WTC11 (cell line): ENCODE measurements at regions not wholly inside any gene's neighbourhood (a gene's known extent, or its start where the extent isn't known, plus 50 kb on each side); places are given as distances from the start of the nearest gene placed in this dataset.

Experiments used
- ATAC-seq: fragments of 200-7000 bp; cut with Tn5 transposase; 2 replicates; pipeline ENCODE4 v1.10.0; 2021; ENCODE audit warnings: mild to moderate bottlenecking, moderate library complexity
- CTCF ChIA-PET: fragments of 300-600 bp; sonication (Branson Sonifier 250); formaldehyde crosslinking; loops from one replicate; lab custom pipeline; 2021; ENCODE audit warnings: antibody characterized with exemption; lab: Charles Lee
- POLR2A ChIA-PET: fragments of 350-600 bp; sonication (Branson Sonifier 250); formaldehyde crosslinking; loops from one replicate; lab custom pipeline; 2021; ENCODE audit warnings: antibody characterized with exemption; lab: Charles Lee
- DNase-seq: peaks from one replicate; pipeline ENCODE4 v3.0.0; 2021; ENCODE audit warnings: low spot score
- H3K27ac Mint-ChIP-seq: 2 replicates; pipeline ENCODE4 v1.8.0; 2021; ENCODE audit warnings: mixed read lengths
- H3K27me3 Mint-ChIP-seq: 2 replicates; pipeline ENCODE4 v1.8.0; 2021; ENCODE audit warnings: low read depth, mild to moderate bottlenecking, moderate library complexity, mixed read lengths
- H3K36me3 Mint-ChIP-seq: 2 replicates; pipeline ENCODE4 v1.8.0; 2021; ENCODE audit warnings: mixed read lengths
- H3K4me1 Mint-ChIP-seq: 2 replicates; pipeline ENCODE4 v1.8.0; 2022; ENCODE audit warnings: mixed read lengths
- H3K4me3 Mint-ChIP-seq: 2 replicates; pipeline ENCODE4 v1.8.0; 2021; ENCODE audit warnings: mild to moderate bottlenecking, moderate library complexity, mixed read lengths
- H3K9me3 Mint-ChIP-seq: 2 replicates; pipeline ENCODE4 v1.8.0; 2021; ENCODE audit warnings: mixed read lengths
- AFF4 ChIP-seq: sonication (generic); formaldehyde crosslinking; IDR thresholded peaks from 2 replicates; pipeline ENCODE4 v1.8.1; 2023; ENCODE audit warnings: mild to moderate bottlenecking, missing genetic modification reagents, borderline replicate concordance
- E2F1 ChIP-seq: sonication (generic); formaldehyde crosslinking; IDR thresholded peaks from 2 replicates; pipeline ENCODE4 v1.8.0; 2022; ENCODE audit warnings: mild to moderate bottlenecking, missing genetic modification reagents
- EMX1 ChIP-seq: fragments of 250-450 bp; sonication (Bioruptor Pico); IDR thresholded peaks from 2 replicates; pipeline ENCODE4 v1.8.0; 2021; ENCODE audit warnings: mild to moderate bottlenecking
- ETV6 ChIP-seq: sonication (generic); formaldehyde crosslinking; IDR thresholded peaks from 2 replicates; pipeline ENCODE4 v1.8.1; 2022; ENCODE audit warnings: mild to moderate bottlenecking, missing genetic modification reagents
- FOXP4 ChIP-seq: sonication (generic); formaldehyde crosslinking; IDR thresholded peaks from 2 replicates; pipeline ENCODE4 v1.8.0; 2022; ENCODE audit warnings: mild to moderate bottlenecking, missing genetic modification reagents
- MXD4 ChIP-seq: fragments of 250-450 bp; sonication (Bioruptor Pico); IDR thresholded peaks from 2 replicates; pipeline ENCODE4 v1.8.0; 2021; ENCODE audit warnings: mild to moderate bottlenecking, moderate library complexity, borderline replicate concordance
- NR2C2 ChIP-seq: sonication (generic); formaldehyde crosslinking; IDR thresholded peaks from 2 replicates; pipeline ENCODE4 v1.8.0; 2022; ENCODE audit warnings: mild to moderate bottlenecking, missing genetic modification reagents
- OVOL2 ChIP-seq: fragments of 250-450 bp; sonication (Bioruptor Pico); IDR thresholded peaks from 2 replicates; pipeline ENCODE4 v1.9.0; 2021; ENCODE audit warnings: mild to moderate bottlenecking, borderline replicate concordance
- TEAD1 ChIP-seq: sonication (generic); formaldehyde crosslinking; IDR thresholded peaks from 2 replicates; pipeline ENCODE4 v1.8.0; 2022; ENCODE audit warnings: mild to moderate bottlenecking, missing genetic modification reagents
- TP53 ChIP-seq: sonication (generic); formaldehyde crosslinking; IDR thresholded peaks from 2 replicates; pipeline ENCODE4 v1.8.1; 2023; ENCODE audit warnings: mild to moderate bottlenecking, missing genetic modification reagents
- USF1 ChIP-seq: sonication (generic); formaldehyde crosslinking; IDR thresholded peaks from 2 replicates; pipeline ENCODE4 v1.8.0; 2022; ENCODE audit warnings: mild to moderate bottlenecking, missing genetic modification reagents
- ZNF121 ChIP-seq: sonication (generic); formaldehyde crosslinking; IDR thresholded peaks from 2 replicates; pipeline ENCODE4 v1.8.0; 2023; ENCODE audit warnings: missing genetic modification reagents
- ZNF138 ChIP-seq: sonication (generic); formaldehyde crosslinking; conservative IDR thresholded peaks from 2 replicates; pipeline ENCODE4 v1.8.1; 2022; ENCODE audit warnings: mild to moderate bottlenecking, moderate library complexity, missing genetic modification reagents
- ZNF317 ChIP-seq: sonication (generic); formaldehyde crosslinking; IDR thresholded peaks from 2 replicates; pipeline ENCODE4 v1.8.1; 2023; ENCODE audit warnings: low read depth, mild to moderate bottlenecking, moderate library complexity, missing genetic modification reagents, borderline replicate concordance
- ZNF396 ChIP-seq: fragments of 250-450 bp; sonication (Bioruptor Pico); IDR thresholded peaks from 2 replicates; pipeline ENCODE4 v1.8.0; 2021; ENCODE audit warnings: mild to moderate bottlenecking, moderate library complexity, borderline replicate concordance
- TF ChIP-seq, protein P1 (sequence below): sonication (generic); formaldehyde crosslinking; conservative IDR thresholded peaks from 2 replicates; pipeline ENCODE4 v1.8.1; 2022; ENCODE audit warnings: mild to moderate bottlenecking, missing genetic modification reagents
- TF ChIP-seq, protein P2 (sequence below): fragments of 250-450 bp; sonication (Bioruptor Pico); IDR thresholded peaks from 2 replicates; pipeline ENCODE4 v1.9.0; 2021; ENCODE audit warnings: mild to moderate bottlenecking, borderline replicate concordance
- TF ChIP-seq, protein P3 (sequence below): fragments of 250-450 bp; sonication (Bioruptor Pico); IDR thresholded peaks from 2 replicates; pipeline ENCODE4 v1.8.0; 2021; ENCODE audit warnings: mild to moderate bottlenecking
- TF ChIP-seq, protein P4 (sequence below): sonication (generic); formaldehyde crosslinking; IDR thresholded peaks from 2 replicates; pipeline ENCODE4 v1.8.0; 2023; ENCODE audit warnings: mild to moderate bottlenecking, missing genetic modification reagents

GRCh38 chr5:106673941-106674340 is 996.8 kb downstream of the EFNA5 start:
- no peaks in the 10 kb centered on the region for H3K36me3 Mint-ChIP-seq
- ChIA-PET POLR2A (no interaction called here), CTCF (no interaction called here)
- no peaks in the 10 kb centered on the region for H3K27me3 Mint-ChIP-seq
- no peak for TF ChIP-seq ZNF317 (CRISPR knock-in tag)
- TF ChIP-seq, protein P1, sequence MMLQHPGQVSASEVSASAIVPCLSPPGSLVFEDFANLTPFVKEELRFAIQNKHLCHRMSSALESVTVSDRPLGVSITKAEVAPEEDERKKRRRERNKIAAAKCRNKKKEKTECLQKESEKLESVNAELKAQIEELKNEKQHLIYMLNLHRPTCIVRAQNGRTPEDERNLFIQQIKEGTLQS (CRISPR knock-in tag), result no peak
- no peak for TF ChIP-seq ZNF121 (CRISPR knock-in tag)
- TF ChIP-seq, protein P2, sequence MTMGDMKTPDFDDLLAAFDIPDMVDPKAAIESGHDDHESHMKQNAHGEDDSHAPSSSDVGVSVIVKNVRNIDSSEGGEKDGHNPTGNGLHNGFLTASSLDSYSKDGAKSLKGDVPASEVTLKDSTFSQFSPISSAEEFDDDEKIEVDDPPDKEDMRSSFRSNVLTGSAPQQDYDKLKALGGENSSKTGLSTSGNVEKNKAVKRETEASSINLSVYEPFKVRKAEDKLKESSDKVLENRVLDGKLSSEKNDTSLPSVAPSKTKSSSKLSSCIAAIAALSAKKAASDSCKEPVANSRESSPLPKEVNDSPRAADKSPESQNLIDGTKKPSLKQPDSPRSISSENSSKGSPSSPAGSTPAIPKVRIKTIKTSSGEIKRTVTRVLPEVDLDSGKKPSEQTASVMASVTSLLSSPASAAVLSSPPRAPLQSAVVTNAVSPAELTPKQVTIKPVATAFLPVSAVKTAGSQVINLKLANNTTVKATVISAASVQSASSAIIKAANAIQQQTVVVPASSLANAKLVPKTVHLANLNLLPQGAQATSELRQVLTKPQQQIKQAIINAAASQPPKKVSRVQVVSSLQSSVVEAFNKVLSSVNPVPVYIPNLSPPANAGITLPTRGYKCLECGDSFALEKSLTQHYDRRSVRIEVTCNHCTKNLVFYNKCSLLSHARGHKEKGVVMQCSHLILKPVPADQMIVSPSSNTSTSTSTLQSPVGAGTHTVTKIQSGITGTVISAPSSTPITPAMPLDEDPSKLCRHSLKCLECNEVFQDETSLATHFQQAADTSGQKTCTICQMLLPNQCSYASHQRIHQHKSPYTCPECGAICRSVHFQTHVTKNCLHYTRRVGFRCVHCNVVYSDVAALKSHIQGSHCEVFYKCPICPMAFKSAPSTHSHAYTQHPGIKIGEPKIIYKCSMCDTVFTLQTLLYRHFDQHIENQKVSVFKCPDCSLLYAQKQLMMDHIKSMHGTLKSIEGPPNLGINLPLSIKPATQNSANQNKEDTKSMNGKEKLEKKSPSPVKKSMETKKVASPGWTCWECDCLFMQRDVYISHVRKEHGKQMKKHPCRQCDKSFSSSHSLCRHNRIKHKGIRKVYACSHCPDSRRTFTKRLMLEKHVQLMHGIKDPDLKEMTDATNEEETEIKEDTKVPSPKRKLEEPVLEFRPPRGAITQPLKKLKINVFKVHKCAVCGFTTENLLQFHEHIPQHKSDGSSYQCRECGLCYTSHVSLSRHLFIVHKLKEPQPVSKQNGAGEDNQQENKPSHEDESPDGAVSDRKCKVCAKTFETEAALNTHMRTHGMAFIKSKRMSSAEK (CRISPR knock-in tag), result no peak
- no peak for TF ChIP-seq ZNF396 (CRISPR knock-in tag)
- TF ChIP-seq ZNF138 (CRISPR knock-in tag), result no peak
- TF ChIP-seq E2F1, result no peak
- no peak for TF ChIP-seq TEAD1 (CRISPR knock-in tag)
- TF ChIP-seq, protein P3, sequence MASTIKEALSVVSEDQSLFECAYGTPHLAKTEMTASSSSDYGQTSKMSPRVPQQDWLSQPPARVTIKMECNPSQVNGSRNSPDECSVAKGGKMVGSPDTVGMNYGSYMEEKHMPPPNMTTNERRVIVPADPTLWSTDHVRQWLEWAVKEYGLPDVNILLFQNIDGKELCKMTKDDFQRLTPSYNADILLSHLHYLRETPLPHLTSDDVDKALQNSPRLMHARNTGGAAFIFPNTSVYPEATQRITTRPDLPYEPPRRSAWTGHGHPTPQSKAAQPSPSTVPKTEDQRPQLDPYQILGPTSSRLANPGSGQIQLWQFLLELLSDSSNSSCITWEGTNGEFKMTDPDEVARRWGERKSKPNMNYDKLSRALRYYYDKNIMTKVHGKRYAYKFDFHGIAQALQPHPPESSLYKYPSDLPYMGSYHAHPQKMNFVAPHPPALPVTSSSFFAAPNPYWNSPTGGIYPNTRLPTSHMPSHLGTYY (CRISPR knock-in tag), result no peak
- no peak for TF ChIP-seq MXD4 (CRISPR knock-in tag)
- no peak for TF ChIP-seq ETV6 (CRISPR knock-in tag)
- TF ChIP-seq FOXP4 (CRISPR knock-in tag), result no peak
- TF ChIP-seq USF1 (CRISPR knock-in tag), result no peak
- no peak for TF ChIP-seq OVOL2 (CRISPR knock-in tag)
- TF ChIP-seq NR2C2, result no peak
- no peak for TF ChIP-seq TP53 (CRISPR knock-in tag)
- ATAC-seq (no peak), DNase-seq (no peak)
- H3K27ac Mint-ChIP-seq, result no peak overlapping the region
- no peak overlapping the region for H3K4me3 Mint-ChIP-seq
- H3K4me1 Mint-ChIP-seq, result peaks cover 4% of the 10 kb centered on the region
- peaks cover 14% of the 10 kb centered on the region for H3K9me3 Mint-ChIP-seq

GRCh38 chr5:106661866-106662265 is 1008.9 kb downstream of the EFNA5 start:
- ChIA-PET CTCF (no interaction called here), POLR2A (no interaction called here)
- Mint-ChIP-seq H3K27me3 (no peaks in the 10 kb centered on the region), H3K4me3 (no peak overlapping the region), H3K4me1 (peaks cover 3% of the 10 kb centered on the region; the same call in 1 of the 2 replicates), H3K9me3 (no peaks in the 10 kb centered on the region), H3K36me3 (no peaks in the 10 kb centered on the region), H3K27ac (no peak overlapping the region)
- no peak for DNase-seq
- no peak for ATAC-seq
- TF ChIP-seq, protein P4, sequence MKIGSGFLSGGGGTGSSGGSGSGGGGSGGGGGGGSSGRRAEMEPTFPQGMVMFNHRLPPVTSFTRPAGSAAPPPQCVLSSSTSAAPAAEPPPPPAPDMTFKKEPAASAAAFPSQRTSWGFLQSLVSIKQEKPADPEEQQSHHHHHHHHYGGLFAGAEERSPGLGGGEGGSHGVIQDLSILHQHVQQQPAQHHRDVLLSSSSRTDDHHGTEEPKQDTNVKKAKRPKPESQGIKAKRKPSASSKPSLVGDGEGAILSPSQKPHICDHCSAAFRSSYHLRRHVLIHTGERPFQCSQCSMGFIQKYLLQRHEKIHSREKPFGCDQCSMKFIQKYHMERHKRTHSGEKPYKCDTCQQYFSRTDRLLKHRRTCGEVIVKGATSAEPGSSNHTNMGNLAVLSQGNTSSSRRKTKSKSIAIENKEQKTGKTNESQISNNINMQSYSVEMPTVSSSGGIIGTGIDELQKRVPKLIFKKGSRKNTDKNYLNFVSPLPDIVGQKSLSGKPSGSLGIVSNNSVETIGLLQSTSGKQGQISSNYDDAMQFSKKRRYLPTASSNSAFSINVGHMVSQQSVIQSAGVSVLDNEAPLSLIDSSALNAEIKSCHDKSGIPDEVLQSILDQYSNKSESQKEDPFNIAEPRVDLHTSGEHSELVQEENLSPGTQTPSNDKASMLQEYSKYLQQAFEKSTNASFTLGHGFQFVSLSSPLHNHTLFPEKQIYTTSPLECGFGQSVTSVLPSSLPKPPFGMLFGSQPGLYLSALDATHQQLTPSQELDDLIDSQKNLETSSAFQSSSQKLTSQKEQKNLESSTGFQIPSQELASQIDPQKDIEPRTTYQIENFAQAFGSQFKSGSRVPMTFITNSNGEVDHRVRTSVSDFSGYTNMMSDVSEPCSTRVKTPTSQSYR (CRISPR knock-in tag), result no peak
- TF ChIP-seq AFF4 (CRISPR knock-in tag), result no peak
- TF ChIP-seq EMX1 (CRISPR knock-in tag), result no peak
